ENCODE measurements at regions not wholly inside any gene's neighbourhood (a gene's known extent, or its start where the extent isn't known, plus 50 kb on each side); places are given as distances from the start of the nearest gene placed in this dataset.
"Not testable (repeated sequence)": the region's sequence is repeated elsewhere in the genome, so short reads cannot be mapped to it uniquely, and the experiment has no call there.

- not testable (repeated sequence) for DNase-seq
Observed at GRCh38 chr12:126049501-126049900, 984.3 kb downstream of the AACS start.

- DNase-seq, result no peak
Observed at GRCh38 chr12:126051611-126052107, 986.4 kb downstream of the AACS start.

GRCh38 chr12:126055521-126055920, 990.3 kb downstream of the AACS start:
- no peak for DNase-seq

DNA sequence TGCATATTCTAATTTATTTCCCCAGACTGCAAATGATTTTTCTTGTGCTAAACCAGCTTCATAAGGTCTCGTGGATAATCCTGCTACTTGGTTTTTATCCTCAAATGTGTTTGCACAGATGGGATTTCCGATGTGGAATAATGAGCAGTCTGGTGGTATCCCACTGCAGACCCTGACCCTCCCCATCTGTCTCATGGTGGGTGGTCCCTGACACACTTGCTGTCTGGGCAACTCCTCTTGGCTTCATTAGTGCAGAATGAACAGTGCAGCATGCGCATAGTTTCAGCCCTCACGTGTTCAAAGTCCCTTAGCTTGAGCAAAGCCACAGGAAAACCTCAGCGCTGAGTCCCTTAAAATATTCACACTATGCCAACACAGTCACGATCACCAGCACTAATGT, 996.5 kb downstream of the AACS start:
- DNase-seq, result no peak

DNA sequence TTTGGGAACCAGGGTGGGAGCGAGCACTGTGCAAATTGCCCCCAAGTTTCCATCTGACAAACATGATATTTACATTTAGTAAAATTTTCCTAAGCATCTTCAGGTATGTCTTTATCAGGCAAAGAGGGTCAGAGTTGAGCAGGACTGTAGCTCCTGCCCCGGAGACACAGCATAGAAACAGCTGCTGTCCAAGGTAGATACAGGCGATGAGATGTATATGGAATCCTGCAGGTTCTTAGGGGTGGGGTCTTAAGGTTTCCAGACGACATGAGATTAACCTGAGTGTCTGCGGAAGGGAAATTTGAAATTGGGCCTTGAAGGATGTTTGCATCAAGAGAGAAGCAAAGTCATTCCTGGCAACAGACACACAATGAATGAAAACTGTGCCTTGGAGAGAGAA, 998.8 kb downstream of the AACS start:
- DNase-seq, result no peak

DNA sequence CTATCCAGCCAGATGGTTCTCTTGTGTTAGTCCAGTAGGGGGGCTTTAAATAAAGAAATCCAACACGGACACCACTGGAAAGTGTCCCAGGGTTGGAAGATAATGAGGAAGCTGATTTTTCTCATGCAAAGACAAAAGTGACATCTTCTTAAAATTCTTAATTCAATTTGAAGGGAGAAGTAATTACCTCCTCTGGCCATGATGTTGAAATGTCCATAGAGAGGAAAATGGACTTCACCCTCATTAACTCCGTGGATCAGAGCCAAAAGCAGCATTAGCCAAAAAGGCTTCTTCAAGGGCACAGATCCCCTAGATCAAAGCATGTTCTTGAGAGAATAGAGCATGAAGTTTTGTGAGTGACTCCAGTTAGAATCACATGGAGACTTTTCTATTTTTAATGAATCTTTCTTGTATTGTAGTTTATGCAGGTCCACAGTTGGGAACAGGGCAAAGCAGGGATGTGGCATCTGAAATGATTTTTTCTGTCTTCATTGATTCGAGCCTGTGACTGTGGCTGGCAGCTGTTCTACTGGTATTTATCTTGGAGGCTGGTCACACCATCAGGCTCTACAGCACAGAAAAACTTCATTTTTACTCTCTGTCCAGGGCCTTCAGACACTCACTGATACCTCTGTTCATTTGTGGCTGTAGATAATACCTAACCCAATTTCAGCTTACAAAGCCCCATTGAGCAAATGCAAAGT, 1002.5 kb downstream of the AACS start:
- no peak for DNase-seq

- peak; percentile 39 to 72 for DNase-seq
Observed at GRCh38 chr12:126069549-126070165, 1004.4 kb downstream of the AACS start.

DNA sequence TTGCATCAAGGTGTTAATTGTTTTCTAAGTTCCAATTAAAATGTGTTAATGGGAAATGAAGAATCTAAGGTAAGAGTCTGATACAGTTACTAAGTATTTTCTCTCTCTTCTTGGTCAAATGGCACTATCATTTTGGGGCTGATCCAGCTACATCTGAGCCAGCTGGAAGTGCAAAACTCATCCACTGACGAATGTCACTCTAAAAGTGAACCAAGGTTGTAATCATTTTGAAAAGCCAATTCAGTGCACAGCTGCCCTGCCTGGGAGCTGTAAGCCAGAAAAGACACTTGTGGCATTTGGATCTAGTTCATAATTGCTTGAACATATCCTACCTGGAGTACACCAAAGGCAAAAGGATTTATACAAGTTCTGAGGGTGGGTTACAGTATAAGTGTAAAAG, 1011.3 kb downstream of the AACS start:
- no peak for DNase-seq

DNA sequence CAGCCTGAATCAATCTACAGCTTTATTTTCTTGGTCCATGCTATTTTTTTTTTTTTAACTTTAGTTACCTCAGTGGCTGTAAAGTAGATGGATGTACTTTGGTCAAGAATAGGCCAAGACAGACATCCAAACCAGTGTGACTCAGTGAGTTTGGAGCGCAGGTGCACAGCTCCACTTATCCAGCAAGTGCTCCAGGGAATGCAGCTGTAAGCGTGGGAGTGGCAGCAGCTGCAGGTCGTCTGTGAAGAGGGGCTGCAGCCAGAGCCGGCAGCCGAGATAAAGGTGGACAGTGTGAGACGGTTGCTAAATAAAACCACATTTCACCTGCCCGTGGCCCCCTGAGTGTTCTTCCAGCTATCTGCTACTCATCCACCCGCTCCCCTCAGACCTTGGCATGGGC, 1018.7 kb downstream of the AACS start:
- no peak for DNase-seq

GRCh38 chr12:126084480-126084879, 1019.2 kb downstream of the AACS start:
- DNase-seq, result no peak

GRCh38 chr12:126086242-126086641, 1021.0 kb downstream of the AACS start:
- no peak for DNase-seq

GRCh38 chr12:126087692-126088091, 1022.5 kb downstream of the AACS start:
- no peak for DNase-seq

DNA sequence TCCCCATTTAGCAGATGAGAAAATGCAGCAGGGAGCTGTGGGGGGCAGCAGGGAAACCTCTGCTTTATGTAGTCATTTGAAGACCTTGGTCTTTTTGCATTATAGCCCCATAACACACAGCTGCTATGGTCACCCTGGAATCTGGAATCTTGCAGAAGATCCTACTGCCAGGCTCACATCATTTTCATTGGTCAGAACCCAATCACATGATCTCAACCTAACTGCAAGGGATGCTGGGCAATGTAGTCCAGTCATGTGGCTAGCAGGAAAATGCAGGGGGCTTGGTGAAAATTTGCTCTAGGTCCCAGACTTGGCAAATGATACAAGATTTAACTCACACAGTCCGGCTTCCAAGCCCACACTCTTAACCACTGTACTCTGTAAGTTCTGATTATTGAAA, 1028.7 kb downstream of the AACS start:
- no peak for DNase-seq

- no peak for DNase-seq
Observed at GRCh38 chr12:126095748-126096510, 1030.7 kb downstream of the AACS start.

- DNase-seq, result no peak
Observed at GRCh38 chr12:126106706-126107105, 1041.5 kb downstream of the AACS start.

- DNase-seq, result no peak
Observed at GRCh38 chr12:126107659-126108058, 1042.4 kb downstream of the AACS start.

GRCh38 chr12:126108247-126108646, 1043.0 kb downstream of the AACS start:
- no peak for DNase-seq

DNA sequence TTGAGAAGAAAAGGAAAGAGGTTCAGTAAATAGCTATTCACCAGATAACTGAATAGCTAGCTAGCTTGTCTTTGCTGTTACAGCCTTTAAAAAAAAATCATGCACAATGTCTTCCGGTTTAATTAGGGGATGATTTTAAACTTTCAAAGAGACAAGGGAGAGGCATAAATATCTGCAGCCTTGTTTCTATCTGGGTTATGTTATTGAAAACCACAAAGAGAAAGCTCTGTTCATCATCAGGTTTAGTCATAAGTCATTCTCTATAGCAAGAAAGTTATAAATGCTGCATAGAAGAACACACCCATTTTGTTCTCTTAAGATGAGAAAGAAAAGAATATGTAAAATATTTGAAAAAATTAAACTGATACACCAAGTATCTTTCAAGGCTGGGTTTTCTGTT, 1046.9 kb downstream of the AACS start:
- no peak for DNase-seq

DNA sequence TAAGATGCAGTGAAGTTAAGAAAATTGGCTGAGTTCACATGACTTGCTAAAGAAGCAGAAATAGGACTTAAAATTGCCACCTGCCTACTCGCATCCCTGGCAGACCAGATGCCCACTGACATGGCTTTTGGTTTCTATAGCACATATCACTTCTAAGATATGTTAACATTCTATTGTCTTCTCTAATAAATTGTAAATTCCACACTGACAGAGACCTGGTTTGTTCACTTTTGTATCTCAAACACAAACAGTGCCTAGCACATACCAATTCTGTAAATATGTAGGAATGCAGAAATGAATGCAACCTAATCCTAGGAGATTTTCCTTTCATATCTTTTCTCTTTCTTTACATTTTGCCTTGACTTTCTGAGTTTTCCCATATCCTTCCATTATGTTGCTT, 1047.6 kb downstream of the AACS start:
- no peak for DNase-seq

DNA sequence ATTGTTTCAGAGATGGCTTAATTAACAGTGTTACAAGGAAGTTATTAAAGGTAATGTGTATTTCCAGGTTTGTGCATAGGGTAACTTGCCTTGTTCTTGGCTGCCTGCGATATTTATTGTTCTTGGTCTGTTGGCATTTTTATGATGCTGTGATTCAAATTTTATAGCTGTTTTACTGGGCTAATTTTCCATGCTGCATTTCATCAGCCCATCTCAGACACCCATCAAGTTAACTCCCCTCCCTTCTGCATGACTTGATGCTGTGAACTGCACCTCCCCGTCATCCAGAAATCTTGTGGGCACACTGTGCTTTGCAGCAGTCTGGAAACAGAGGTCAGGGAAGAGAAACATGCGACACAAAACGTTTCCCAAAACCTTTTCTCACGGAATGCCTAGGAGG, 1049.2 kb downstream of the AACS start:
- no peak for DNase-seq

DNA sequence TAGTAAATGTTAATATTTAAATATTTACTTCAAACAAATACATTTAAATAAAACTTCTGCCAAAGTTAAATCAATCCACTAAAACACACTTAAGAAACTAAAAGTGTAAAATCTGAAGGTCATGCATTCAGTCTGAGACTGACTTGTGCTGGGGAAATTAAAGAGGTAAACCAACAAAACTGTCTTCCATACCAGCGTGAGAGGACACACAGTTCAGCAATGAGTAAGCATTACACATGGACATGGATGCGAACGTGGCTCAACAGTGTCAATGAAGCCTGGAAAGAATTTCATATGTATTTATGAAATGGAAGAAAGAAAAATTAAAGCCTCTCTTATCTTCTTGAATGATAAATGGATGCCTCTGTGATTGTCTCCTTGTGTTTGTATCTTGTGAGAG, 1052.3 kb downstream of the AACS start:
- DNase-seq, result no peak

- no peak for DNase-seq
Observed at GRCh38 chr12:126139355-126139754, 1074.1 kb downstream of the AACS start.

DNA sequence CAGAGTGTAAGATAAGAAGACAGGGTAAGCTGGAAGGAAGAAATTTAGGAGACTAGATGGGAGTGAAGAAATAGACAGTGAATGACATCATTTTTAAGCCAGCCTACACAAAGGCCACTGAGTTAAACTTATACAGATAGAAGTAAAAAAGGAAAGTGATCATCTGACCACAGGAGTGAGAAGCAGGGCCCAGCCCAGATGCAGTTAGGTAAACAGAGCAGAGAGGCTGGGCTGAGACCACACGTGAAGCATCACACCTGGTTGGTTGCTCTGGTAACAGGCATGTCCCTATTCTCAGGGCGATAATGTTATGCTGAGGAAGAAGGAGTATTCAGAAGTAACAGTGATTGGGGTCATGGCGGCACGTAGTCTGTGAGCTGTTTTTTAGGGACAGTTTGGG, 1079.4 kb downstream of the AACS start:
- DNase-seq, result no peak

DNA sequence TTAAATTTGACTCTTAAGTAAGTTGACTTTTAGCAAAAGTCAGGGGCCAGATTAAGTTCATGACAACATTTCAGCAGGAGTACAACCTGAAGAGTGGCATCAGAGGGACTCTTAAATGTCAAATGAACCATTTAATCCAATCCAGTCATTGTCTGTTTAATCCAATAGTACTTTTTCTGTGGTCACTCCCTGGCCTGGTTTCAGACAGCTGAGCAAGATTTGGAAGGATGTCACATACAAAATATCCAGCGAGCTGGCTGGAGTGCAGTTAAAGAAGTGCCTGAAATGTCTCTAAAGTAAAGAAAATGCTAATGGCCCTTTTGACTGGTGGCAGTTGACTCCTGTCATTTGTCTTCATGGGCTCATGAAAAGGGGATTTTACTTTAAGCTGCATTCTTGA, 1082.1 kb downstream of the AACS start:
- no peak for DNase-seq

Data from stimulated activated CD4-positive, alpha-beta T cell treated with anti-CD3 and anti-CD28 coated beads, Interleukin-2, amount 100 ng/mL, for 24 hours (primary cell).